HUES6 (cell line): ENCODE measurements at regions not wholly inside any gene's neighbourhood (a gene's known extent, or its start where the extent isn't known, plus 50 kb on each side); places are given as distances from the start of the nearest gene placed in this dataset.
"Not testable (repeated sequence)": the region's sequence is repeated elsewhere in the genome, so short reads cannot be mapped to it uniquely, and the experiment has no call there.

Experiments used
- H3K27ac ChIP-seq: 2 replicates; pipeline ENCODE4 v1.7.0; 2013; ENCODE audit warnings: low read depth, mild to moderate bottlenecking, low read length, inconsistent platforms
- H3K27me3 ChIP-seq: 2 replicates; pipeline ENCODE4 v1.6.1; 2013; ENCODE audit warnings: low read length; ENCODE audit not compliant: control insufficient read depth, insufficient read depth
- H3K36me3 ChIP-seq: 2 replicates; pipeline ENCODE4 v1.6.1; 2013; ENCODE audit warnings: low read length; ENCODE audit not compliant: control insufficient read depth, insufficient read depth
- H3K4me1 ChIP-seq: 2 replicates; pipeline ENCODE4 v1.6.1; 2013; ENCODE audit warnings: low read length; ENCODE audit not compliant: control insufficient read depth, insufficient read depth
- H3K4me3 ChIP-seq: 2 replicates; pipeline ENCODE4 v1.5.1; 2013; ENCODE audit warnings: low read depth, low read length
- H3K9ac ChIP-seq: one replicate; pipeline ENCODE4 v1.6.1; 2013; ENCODE audit warnings: mild to moderate bottlenecking, low read length
- H3K9me3 ChIP-seq: 2 replicates; pipeline ENCODE4 v1.6.1; 2013; ENCODE audit warnings: low read depth, low read length; ENCODE audit not compliant: control insufficient read depth, insufficient read depth

DNA sequence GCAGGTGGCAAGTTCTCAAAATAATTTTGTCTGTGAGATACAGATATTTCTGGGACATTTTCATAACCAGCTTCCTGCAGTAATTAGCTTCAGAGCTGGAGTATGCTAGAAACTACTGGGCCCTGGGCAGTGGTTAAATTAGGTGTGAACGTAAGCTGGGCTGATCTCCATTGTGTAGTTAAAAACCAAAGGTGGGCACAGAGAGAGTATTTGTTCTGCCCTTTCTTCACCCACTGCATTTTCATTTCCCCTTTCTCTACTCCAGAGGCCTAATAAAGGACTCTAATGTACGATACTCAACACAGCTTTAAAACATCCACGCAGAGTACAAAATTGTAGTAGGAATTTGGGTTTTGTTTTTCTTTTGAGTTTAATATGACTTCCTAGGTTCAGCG is 252.7 kb downstream of the SPRY1 start:
- Histone ChIP-seq H3K9me3 (0 out of 2 replicates have a peak, but pooled peaks cover 3% of the 10 kb centered on the region), H3K27ac (no peak overlapping the region), H3K4me3 (no peak overlapping the region)

DNA sequence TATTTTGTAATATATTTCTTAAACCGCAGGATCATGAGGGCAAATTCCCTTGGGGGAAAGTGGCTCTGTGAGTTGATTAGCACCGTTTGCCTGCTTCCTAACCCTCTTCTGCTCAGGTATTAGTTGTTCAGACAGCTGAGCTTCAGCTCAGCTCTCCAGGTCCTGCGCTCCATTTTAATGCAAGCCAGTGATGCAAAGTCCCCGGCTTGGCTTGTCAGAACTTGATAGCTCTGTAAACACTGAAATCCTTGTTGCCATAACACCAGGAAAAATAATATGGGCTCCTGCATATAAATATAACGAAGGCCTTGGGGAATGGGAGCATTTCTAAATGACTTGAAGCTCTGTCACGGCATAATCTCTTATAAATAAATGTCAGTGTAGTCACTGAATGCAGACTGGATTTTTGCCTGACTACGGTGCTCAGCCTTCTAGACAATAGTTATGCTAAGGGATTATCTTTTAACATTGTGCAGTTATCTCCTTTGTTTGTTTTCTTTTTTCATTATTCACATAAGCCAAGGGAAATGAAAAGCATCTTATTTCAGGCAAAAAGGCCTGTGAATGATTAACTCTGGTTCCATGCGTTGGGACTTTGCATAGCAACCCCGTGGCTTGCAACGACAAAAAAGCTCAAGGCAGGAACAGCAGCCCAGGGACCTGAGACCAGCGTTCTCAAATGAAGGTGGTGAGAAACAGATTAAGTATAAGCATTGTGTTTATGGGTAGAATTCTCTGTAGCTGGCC is 253.2 kb downstream of the SPRY1 start:
- Histone ChIP-seq H3K4me3 (no peak overlapping the region), H3K27ac (no peak overlapping the region), H3K9ac (no peak overlapping the region), H3K36me3 (no peaks in the 10 kb centered on the region), H3K9me3 (0 out of 2 replicates have a peak, but pooled peaks cover 3% of the 10 kb centered on the region), H3K27me3 (no peaks in the 10 kb centered on the region), H3K4me1 (peaks cover 10% of the 10 kb centered on the region)

More for the DNA sequence above, 252.7 kb downstream of the SPRY1 start:
- Histone ChIP-seq H3K4me1 (peaks cover 10% of the 10 kb centered on the region), H3K36me3 (no peaks in the 10 kb centered on the region), H3K27me3 (no peaks in the 10 kb centered on the region), H3K9ac (no peak overlapping the region)

DNA sequence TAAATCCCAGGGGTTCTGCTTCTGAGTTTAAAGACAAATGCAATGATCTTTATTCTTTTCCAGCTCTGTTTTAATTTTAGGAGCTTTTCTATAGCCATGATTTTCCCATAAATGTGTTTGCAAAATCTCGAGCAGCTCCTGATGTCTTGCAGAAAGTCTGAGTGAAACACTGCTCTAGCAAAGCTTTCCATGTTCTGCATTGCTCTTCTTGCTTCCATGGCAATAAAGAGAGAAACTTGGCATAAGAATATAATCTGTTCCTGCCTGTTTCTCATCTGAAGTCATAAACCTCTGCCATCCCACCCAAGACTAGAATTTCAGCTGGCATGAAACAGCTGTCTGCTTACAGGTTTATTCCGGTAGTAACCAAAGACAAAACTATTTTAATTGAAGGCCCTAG is 254.5 kb downstream of the SPRY1 start:
- H3K9ac ChIP-seq: no peak overlapping the region
- no peaks in the 10 kb centered on the region for H3K36me3 ChIP-seq
- H3K9me3 ChIP-seq: peaks cover 11% of the 10 kb centered on the region
- no peak overlapping the region for H3K27ac ChIP-seq
- H3K27me3 ChIP-seq: no peaks in the 10 kb centered on the region
- peaks cover 10% of the 10 kb centered on the region for H3K4me1 ChIP-seq
- no peak overlapping the region for H3K4me3 ChIP-seq

DNA sequence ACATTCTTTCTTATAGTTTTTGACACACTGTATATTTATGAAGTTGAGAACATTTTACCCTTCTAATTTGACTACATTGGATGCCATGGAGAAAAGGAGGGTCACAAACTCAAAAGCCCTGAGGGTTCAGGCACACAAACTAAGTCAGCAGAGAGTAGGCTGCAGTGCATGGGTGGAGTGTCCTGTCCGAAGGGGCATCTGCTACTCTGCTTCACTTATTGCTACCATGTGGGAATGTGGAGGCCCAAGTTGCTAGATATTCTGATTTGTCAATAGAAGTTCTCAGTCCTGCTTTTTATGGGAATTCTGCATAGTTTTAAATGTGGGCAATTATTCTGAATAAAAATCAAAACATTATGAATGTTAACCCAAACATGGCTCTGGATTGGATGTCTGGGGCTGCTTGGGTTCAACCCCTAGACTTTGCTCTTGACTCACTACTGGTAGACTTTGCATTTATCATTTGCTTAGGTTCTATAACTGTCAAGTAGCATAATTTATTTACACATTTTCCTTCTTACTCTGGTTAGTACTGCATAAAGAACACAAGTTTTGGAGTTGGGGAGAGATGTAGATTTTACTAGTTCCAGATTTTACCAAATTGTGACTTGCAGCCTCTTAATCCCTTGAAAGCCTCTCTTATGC is 255.1 kb downstream of the SPRY1 start:
- H3K9ac ChIP-seq: no peak overlapping the region
- H3K27ac ChIP-seq: no peak overlapping the region
- peaks cover 17% of the 10 kb centered on the region for H3K9me3 ChIP-seq
- H3K4me3 ChIP-seq: no peak overlapping the region
- no peaks in the 10 kb centered on the region for H3K36me3 ChIP-seq
- H3K4me1 ChIP-seq: peaks cover 10% of the 10 kb centered on the region
- no peaks in the 10 kb centered on the region for H3K27me3 ChIP-seq

DNA sequence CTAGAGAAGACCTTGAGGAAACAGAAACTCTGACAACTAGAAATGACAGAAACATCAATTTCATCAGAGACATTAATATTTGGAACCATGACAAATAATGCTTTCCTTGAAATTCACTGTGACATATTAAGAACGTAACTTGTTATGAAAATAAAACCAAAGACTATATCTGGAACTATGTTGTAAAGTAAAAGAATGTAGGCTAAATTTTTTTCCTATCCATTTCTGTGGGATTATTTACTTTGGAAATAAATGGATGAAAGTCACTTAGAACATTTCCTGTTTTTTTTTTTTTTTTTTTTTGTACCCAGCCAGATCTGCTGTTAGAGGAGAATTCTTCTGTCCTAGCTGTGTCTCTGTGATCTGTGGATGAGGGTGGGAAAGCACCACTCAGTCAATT is 255.9 kb downstream of the SPRY1 start:
- H3K9ac ChIP-seq: no peak overlapping the region
- H3K27me3 ChIP-seq: no peaks in the 10 kb centered on the region
- no peak overlapping the region for H3K4me3 ChIP-seq
- peaks cover 25% of the 10 kb centered on the region for H3K9me3 ChIP-seq
- H3K36me3 ChIP-seq: no peaks in the 10 kb centered on the region
- H3K27ac ChIP-seq: no peak overlapping the region
- H3K4me1 ChIP-seq: peaks cover 10% of the 10 kb centered on the region

DNA sequence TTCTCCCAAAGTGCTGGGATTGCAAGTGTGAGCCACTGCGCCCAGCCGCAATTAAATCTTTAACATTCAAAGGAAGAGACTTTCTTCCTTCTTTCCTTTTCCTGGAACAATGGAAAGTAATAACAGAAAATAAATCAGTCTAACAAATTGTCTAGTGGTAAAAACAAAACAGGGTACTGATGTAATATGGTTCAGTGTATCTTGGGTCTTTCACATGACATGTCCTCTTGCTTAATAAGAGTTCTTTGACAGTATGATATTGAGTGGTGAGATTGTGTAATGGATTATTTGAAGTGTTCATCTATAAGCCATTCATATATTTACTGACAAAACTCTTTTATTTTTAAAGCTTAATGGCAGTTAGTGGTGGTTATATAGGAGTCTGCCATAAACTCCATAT is 256.6 kb downstream of the SPRY1 start:
- no peak overlapping the region for H3K9ac ChIP-seq
- no peak overlapping the region for H3K27ac ChIP-seq
- H3K4me1 ChIP-seq: peaks cover 10% of the 10 kb centered on the region
- no peaks in the 10 kb centered on the region for H3K27me3 ChIP-seq
- H3K4me3 ChIP-seq: no peak overlapping the region
- H3K9me3 ChIP-seq: peaks cover 32% of the 10 kb centered on the region
- no peaks in the 10 kb centered on the region for H3K36me3 ChIP-seq

DNA sequence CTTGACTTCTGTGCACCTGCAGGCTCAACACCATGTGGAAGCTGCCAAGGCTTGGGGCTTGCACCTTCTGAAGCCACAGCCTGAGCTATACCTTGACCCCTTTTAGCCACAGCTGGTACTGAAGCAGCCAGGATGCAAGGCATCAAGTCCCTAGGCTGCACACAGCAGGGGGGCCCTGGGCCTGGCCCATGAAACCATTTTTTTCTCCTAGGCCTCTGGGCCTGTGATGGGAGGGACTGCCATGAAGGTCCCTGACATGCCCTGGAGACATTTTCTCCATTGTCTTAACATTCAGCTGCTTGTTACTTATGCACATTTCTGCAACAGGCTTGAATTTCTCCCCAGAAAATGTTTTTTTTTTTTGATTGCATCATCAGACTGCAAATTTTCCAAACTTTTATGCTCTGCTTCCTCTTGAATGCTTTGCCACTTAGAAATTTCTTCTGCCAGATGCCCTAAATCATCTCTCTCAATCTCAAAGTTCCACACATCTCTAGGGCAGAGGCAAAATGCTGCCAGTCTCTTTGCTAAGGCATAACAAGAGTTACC is 260.2 kb downstream of the SPRY1 start:
- H3K9me3 ChIP-seq: peaks cover 38% of the 10 kb centered on the region
- H3K36me3 ChIP-seq, H3K9ac ChIP-seq, H3K27ac ChIP-seq, H3K4me1 ChIP-seq, H3K4me3 ChIP-seq, H3K27me3 ChIP-seq: not testable (repeated sequence)

DNA sequence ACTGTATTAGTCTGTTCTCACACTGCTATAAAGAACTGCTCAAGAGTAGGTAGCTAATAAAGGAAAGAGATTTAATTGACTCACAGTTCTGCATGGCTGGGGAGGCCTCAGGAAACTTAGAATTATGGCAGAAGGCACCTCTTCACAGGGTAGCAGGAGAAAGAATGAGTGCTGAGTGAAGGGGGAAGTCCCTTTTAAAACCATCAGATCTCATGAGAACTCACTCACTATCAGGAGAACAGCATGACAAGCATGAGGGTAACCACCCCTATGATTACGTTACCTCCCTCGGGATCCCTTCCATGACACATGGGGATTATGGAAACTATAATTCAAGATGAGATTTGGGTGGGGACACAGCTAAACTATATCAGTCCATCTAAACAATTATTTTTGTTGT is 261.0 kb downstream of the SPRY1 start:
- H3K4me1 ChIP-seq, H3K27me3 ChIP-seq, H3K27ac ChIP-seq, H3K36me3 ChIP-seq, H3K9ac ChIP-seq, H3K4me3 ChIP-seq: not testable (repeated sequence)
- H3K9me3 ChIP-seq: peaks cover 38% of the 10 kb centered on the region

DNA sequence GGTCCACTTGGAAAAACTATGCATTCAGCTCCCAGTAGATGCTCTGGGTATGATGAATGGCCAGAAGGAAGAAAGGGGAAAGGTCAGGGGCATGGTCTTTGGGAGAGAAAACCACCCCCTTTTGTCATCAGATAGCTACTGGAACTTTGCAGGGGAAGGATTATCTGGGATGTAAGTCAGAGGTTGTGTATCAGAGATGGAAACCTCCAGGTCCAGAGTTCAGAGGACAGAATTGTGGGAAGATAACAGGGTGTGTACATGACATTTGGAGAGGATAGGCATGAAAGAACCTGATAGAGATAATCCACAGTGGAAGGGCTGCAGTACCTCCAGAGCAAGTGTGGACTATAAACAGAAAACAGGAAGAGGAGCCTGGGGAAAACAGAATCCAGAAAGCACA is 262.7 kb downstream of the SPRY1 start:
- H3K4me3 ChIP-seq: no peak overlapping the region
- H3K9ac ChIP-seq: no peak overlapping the region
- peaks cover 35% of the 10 kb centered on the region for H3K9me3 ChIP-seq
- H3K27me3 ChIP-seq: no peaks in the 10 kb centered on the region
- no peaks in the 10 kb centered on the region for H3K36me3 ChIP-seq
- H3K27ac ChIP-seq: no peak overlapping the region
- H3K4me1 ChIP-seq: no peaks in the 10 kb centered on the region

DNA sequence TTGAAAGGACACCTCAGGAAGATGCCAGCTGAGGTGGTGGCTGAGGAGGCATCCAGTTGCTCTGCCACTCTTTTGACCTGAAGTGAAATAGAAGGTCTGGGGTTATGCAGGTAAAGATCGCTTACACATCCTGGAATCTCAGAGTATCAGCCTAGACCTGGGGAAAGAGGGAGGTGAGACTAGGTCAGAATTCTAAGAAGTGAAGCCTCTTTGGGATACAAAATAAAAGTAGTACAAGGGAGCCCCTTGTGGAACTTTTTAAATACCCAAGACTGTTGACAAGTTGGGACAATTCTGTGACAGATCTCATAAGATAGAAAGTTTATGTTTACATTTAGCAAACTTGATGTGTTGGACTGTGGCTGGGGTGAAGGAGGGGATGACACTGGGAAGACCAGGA is 263.1 kb downstream of the SPRY1 start:
- H3K9me3 ChIP-seq: peaks cover 35% of the 10 kb centered on the region
- H3K4me1 ChIP-seq: no peaks in the 10 kb centered on the region
- H3K9ac ChIP-seq: no peak overlapping the region
- no peaks in the 10 kb centered on the region for H3K36me3 ChIP-seq
- no peaks in the 10 kb centered on the region for H3K27me3 ChIP-seq
- H3K27ac ChIP-seq: no peak overlapping the region
- no peak overlapping the region for H3K4me3 ChIP-seq

DNA sequence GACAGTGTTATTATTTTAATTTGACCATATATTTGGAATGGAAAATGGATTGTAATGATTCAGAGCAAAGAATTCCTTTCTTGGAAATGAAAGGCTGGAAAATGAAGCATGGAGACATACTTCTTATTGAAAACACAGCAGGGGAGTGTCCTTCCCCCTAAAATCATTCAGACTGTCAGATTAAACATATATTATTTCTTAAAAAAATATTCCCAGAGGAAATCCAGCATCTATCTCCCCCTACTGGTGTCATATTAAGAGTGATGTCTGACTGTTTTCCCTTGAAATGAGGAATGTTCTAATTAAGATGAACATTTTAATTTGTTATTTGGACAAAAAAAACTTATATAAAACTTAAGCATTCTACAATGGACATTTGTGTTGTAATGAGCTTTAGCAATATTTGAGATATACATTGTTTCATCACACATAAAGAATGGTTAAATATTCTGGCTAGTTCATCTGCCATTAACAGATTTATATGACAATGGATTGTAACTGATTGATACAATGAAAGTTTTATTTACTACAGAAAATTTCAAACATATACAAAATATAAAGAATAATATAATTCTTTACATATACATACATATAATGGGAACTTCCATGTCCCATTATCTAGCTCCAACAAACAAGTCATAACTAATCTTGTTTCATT is 264.6 kb downstream of the SPRY1 start:
- H3K27me3 ChIP-seq: no peaks in the 10 kb centered on the region
- no peak overlapping the region for H3K4me3 ChIP-seq
- H3K4me1 ChIP-seq: no peaks in the 10 kb centered on the region
- no peak overlapping the region for H3K27ac ChIP-seq
- no peaks in the 10 kb centered on the region; the same call in 1 of the 2 replicates for H3K36me3 ChIP-seq
- H3K9ac ChIP-seq: no peak overlapping the region
- H3K9me3 ChIP-seq: peaks cover 26% of the 10 kb centered on the region
